COLO829 (cell line): ENCODE measurements at regions not wholly inside any gene's neighbourhood (a gene's known extent, or its start where the extent isn't known, plus 50 kb on each side); places are given as distances from the start of the nearest gene placed in this dataset.

Source experiments
- DNase-seq: peaks from one replicate; pipeline ENCODE4 v3.0.0; 2012; ENCODE audit warnings: low spot score

- no peak for DNase-seq
These were observed 262.9 kb upstream of the MAGI2 start for GRCh38 chr7:79716329-79716728.

DNA sequence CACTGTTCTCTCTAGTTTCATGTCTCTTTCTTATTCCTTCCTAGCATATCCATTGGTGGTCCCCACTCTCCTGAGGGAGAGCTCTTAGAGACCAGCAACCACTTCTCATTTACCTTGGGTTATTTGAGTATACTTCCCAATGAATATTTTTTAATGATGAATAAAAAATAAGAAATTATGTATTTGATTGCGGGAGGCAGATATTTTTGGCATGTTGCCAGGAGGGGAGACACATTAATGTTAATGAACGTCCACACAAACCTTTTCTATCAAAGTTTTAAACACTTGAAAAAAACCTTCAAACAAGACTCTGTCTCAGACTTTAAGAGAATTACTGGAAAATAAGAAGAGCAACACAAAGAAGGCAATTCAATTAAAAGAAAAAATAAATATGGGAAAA is 260.6 kb upstream of the MAGI2 start:
- no peak for DNase-seq

GRCh38 chr7:79713276-79713675 is 259.8 kb upstream of the MAGI2 start:
- DNase-seq = no peak

DNA sequence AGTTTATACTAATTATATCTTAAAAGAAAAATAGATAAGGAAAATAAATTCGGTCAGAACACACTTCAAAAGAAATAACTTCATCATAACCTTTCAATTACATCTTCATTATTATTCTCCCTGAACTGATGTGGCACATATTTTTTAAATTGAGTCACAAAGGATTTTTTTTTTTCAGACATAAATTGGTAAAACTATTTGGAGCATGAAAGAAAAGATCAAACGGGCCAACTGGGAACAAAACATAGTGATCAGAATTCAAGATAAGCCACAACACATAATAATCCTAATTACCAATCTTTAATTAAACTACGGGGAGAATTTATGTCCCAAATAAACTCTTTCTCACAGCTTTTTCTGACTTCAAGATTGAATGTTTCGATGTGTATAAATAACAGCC is 258.2 kb upstream of the MAGI2 start:
- DNase-seq = no peak

DNA sequence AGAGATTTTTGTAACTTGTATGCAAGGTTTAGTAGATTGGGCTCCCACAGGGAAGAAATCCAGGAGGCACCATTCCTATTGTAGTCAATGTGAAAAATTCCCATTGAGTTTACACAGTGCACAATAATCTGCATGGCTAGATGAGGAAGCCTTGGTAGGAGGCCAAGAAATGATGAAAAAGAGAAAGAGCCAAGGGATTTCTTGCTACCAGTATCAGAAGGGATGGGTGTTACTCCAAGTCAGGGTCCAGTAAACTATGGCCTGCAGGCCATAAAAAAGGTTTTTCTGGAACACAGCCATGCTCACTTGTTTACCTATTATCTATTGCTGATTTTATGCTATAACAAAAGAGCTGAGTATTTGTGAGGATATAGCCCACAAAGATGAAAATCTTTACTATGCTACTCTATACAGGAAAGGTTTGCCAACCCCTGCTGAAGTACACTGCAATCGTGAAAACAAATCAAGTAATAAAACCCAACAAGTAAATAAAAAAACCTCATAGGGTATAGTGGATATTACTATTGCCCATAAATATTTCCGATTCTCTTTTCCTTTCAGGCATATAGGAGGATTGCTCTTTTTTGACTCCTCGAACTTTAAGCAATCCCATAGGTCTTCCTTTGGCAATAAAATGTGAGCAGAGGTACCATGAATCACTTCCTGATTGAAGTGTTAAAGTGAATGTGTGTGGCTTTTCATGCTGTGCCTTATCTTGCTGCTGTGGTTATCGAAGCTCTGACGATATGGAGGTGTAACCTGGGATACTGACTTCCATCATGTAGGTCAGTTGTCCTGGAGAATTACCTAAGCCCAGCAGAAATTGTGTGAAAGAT is 256.3 kb upstream of the MAGI2 start:
- no peak for DNase-seq

DNA sequence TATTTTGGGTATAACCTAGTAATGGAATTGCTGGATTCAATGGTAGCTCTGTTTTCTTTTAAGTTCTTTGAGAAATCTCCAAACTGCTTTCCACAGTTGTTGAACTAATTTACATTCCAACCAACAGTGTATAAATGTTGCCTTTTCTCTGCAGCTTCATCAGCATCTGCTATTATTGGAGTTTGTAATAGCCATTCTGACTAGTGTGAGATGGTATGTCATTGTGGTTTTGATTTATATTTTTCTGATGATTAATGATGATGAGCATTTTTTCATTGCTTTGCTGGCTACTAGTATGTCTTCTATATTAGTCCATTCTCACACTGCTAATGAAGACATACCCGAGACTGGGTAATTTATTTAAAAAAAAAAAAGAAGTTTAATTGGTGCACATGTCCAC is 248.6 kb upstream of the MAGI2 start:
- no peak for DNase-seq

GRCh38 chr7:79692015-79692414 is 238.5 kb upstream of the MAGI2 start:
- DNase-seq = no peak

DNA sequence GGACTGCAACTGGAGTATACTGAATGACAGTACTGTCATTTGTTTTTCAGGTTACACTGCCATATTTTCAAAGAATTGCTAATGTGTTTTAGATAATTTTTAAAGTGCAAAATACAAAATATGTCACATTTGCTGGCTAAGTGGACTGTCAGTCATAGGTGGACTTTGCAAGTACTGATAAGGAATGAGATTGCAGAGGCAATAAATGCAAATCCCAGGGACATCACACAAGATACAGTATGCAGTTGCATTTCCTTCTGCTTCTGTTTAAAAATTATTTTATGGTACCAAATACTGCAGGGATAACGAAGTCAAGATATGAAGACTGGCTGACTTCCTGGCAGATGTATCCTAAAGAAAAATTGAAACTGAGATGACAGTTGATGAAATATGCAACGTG is 237.6 kb upstream of the MAGI2 start:
- no peak for DNase-seq

GRCh38 chr7:79684384-79684783 is 230.9 kb upstream of the MAGI2 start:
- DNase-seq = no peak

- no peak for DNase-seq
These were observed 230.4 kb upstream of the MAGI2 start for GRCh38 chr7:79683916-79684315.

- DNase-seq = no peak
These were observed 229.9 kb upstream of the MAGI2 start for GRCh38 chr7:79683185-79683890.

GRCh38 chr7:79681454-79681853 is 228.0 kb upstream of the MAGI2 start:
- DNase-seq = no peak

DNA sequence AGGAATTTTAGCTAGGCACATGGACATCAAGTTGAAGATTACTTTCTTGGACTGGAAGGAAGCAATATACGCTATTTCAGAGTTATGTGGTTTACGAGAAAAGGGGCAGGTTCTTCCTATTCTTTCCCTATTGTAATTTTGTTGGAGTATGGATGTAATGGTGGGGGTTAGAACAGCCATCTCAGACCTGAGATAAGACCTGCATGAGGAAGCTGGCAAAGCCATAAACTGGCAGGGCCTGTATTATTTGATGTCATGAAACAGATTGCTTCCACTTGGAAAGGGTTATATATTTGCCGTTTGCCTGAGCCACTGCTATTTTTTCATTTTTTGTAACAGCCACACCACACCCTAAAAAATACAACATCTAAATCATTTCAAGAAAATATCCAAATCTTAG is 220.5 kb upstream of the MAGI2 start:
- no peak for DNase-seq

GRCh38 chr7:79673421-79673820 is 220.0 kb upstream of the MAGI2 start:
- no peak for DNase-seq

DNA sequence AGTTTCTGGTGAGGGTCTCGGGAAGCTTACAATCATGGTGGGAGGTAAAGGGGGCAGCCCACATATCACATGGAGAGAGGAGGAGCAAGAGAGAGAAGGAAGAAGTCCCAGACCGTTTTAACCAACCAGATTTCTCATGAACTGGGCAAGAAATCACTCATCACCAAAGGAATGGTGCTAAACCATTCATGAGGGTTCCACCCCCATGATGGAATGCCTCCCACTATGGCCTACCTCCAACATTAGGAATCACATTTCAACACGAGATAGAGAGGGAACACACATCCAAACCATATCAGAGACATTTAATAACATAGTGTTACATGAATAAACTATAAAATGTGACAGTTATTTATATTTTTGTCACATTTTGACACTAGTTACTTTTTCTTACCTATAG is 214.8 kb upstream of the MAGI2 start:
- DNase-seq = no peak

DNA sequence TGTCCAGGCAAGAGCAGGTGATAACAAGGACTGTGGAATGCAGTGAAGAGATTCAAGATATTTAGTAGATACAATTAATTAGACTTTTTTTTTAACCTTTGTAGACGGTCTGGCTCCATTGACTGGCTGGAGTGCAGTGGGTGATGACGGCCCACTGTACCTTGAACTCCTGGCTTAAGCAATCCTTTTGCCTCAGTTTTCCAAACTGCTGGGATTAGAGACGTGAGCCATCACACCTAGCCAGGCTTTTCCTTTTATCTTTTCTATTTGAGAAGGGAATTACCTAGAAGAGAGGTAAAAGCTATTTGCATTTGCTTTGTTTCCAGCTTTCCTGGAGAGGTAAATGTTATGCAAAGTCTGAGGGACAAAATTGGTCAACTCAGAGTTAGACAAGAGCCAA is 213.0 kb upstream of the MAGI2 start:
- no peak for DNase-seq

- DNase-seq = no peak
These were observed 211.6 kb upstream of the MAGI2 start for GRCh38 chr7:79664884-79665676.

DNA sequence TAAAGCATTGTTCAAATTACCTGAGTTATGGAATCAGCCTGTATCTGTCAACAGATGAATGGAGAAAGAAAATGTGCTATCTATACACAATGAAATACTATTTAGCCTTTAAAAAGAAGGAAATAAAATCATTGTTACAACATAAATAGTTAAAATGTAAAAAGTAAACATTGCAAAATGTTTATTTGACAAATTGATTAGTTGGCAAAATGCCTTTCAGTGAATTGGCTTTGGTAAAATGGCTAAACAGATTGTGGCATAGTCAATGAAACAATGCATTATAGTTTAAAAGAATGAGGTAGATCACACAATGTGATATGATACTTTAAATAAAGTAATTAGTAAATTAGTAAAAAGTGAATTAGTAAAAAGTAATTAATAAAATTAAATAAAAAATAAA is 204.8 kb upstream of the MAGI2 start:
- DNase-seq = no peak

- no peak for DNase-seq
These were observed 199.7 kb upstream of the MAGI2 start for GRCh38 chr7:79653136-79653631.

DNA sequence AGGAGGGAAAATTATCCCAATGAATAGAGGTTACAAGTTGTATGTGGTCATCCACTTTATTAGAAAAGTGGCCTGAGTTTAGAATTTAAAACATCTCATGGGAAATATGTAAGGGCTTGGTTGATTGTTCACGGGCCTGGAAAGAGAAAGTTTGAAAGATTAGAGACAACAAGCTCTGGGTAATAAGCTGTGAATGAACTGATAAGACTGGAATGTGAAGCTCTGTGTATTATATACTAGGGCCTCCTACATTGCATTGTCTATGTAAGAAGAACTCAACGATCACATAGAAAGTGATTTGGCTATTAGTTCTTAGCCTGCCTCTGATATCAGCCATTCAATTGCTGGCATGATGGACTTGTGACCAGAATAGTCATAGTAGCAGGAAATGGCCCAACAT is 199.2 kb upstream of the MAGI2 start:
- DNase-seq = no peak

- DNase-seq = no peak
These were observed 194.2 kb upstream of the MAGI2 start for GRCh38 chr7:79647711-79648110.

DNA sequence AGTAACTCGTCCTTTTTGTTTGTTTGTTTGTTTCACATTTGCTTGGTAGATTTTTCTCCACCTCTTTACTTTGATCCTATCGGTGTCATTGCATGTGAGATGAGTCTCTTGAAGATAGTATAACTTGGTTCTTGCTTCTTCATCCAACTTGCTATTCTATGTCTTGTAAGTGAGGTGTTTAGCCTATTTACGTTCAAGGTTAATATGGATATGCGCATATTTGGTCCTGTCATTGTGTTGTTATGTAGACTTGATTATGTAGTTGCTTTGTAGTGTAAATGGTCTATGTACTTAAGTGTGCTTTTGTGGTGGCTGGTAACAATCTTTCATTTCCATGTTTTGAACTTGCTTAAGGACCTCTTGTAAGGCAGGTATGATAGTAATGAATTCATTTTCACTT is 192.8 kb upstream of the MAGI2 start:
- no peak for DNase-seq

DNA sequence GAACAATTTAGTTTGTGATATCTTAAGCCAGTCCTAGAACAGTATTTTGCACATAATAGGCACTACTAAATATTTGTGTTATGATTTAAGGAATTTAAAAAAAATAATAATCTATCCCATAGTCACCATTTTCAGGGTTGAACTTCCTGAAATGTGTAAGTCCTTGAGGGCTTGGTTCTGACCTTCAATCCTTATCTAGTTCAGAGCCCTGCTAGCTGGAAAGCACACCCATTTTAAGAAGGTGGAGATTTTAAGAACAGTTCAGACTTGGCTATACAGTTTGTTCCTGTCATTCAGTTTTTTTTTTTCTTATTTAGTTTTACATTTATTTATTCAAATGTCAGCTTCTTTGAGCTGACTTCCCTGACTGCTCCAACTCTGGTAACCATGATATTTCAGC is 183.4 kb upstream of the MAGI2 start:
- no peak for DNase-seq
